Fibroblast of skin of right quadriceps (primary cell): ENCODE measurements at regions not wholly inside any gene's neighbourhood (a gene's known extent, or its start where the extent isn't known, plus 50 kb on each side); places are given as distances from the start of the nearest gene placed in this dataset.
"Not testable (repeated sequence)": the region's sequence is repeated elsewhere in the genome, so short reads cannot be mapped to it uniquely, and the experiment has no call there.

ENCODE experiments used
- DNase-seq: peaks from one replicate; pipeline ENCODE4 v3.0.0-alpha.2; 2013

- DNase-seq, result no peak
Measured at GRCh38 chr5:86095092-86095491, 522.6 kb upstream of the COX7C start.

DNA sequence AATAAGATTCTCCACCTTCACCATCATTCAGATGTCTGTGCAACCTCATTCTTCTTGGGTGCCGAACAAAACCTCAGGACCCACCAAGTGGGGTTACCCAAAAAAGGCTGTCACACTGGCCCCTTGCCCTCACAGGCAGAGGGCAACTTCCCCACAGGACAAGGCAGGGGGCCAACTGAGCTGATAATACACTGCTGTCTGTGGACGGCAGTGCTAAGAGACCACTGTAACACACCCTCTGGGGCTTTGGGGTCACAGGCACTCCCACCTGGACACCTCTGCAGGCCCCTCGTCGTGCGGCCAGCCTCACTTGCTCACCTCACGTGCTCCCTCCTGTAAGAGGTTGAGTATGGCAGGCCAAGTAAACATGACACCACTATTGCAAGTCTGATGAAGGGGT, 515.8 kb upstream of the COX7C start:
- DNase-seq, result no peak

DNA sequence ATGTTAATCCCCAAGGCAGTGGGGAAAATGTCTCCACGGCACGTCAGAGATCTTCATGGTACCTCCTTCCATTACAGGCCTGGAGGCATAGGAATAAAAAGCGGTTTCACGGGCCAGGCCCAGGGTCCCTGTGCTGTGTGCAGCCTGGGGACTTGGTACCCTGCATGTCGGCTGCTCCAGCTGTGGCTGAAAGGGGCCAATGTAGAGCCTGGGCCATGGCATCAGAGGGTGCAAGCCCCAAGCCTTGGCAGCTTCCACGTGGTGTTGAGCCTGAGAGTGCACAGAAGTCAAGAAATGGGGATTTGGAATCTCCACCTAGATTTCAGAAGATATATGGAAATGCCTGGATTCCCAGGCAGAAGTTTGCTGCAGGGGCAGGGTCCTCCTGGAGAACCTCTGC, 508.9 kb upstream of the COX7C start:
- DNase-seq, result no peak

DNA sequence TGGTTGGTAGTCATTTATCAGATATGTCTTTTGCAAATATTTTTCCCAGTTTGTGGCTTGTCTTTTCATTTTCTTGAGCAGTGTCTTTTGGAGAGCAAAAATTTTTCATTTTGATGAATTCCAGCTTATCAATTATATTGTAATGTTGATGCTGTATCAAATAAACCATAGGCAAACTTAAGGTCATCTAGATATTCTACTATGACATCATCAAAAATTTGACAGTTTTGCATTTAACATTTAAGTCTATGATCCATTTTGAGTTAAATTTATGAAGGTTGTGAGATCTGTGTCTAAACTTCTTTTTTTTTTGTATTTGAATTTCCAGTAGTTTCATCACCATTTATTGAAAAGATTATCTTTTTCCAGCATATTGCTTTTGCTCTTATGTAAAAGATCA, 505.5 kb upstream of the COX7C start:
- DNase-seq, result no peak

DNA sequence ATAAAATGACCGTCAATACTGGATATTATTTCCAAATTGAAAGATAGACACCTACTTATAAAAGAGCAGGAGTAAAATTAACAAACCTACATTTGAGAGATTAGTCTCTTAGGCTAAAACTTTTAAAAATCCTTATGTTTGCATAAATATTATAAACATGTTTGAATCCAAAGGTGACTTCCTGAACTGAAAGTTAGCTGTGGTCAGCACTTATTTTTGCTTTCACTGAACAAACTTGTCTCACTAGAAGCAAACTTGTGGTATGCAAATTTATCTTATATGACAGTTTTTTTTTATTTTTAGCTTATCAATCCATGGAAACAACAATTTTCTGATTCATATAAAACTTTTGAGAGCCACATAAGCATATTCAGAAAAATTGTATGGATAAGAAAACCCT, 502.6 kb upstream of the COX7C start:
- no peak for DNase-seq

- DNase-seq, result no peak
Measured at GRCh38 chr5:86118542-86118941, 499.2 kb upstream of the COX7C start.

GRCh38 chr5:86124333-86124732, 493.4 kb upstream of the COX7C start:
- no peak for DNase-seq

GRCh38 chr5:86125731-86126601, 491.8 kb upstream of the COX7C start:
- DNase-seq, result no peak

DNA sequence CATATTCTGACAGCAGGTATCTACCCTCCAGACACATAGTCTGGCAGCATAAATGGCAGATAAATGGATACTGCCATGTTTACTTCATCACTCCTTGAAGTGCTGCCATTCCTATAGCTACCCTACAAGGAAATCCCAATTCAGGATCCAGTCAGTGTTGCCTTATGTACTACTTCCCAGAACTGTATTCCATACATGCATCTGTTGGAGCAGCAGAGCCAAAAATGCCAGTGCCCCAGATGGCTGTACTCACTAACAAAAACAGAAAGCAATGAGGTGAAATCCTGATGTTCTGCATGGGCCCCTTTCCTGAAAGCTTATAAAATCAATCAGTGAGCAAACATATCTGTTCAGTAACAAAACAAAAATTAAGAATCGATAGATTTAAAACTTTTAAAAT, 490.0 kb upstream of the COX7C start:
- no peak for DNase-seq

GRCh38 chr5:86129009-86129408, 488.7 kb upstream of the COX7C start:
- DNase-seq, result no peak

DNA sequence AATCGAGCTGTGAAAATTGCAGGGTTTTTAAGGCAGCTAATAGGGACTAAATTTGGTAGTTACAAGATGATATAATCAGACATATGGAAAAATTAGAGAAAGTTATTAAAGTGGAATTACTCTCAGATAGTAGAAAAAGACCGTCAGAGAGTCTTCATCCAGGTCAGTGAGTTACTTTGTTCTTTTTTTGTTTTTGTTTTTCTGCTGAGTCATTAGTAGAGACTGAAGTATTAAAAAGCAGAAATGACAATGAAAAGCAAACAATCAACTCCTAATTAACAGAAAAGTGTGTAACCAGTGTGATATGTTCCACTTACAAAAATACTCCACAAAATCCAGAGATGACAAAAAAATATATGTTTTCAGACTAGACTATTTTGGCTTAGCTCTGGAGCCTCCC, 480.4 kb upstream of the COX7C start:
- no peak for DNase-seq

GRCh38 chr5:86143837-86144236, 473.9 kb upstream of the COX7C start:
- no peak for DNase-seq

- no peak for DNase-seq
Measured at GRCh38 chr5:86152988-86153560, 464.7 kb upstream of the COX7C start.

- DNase-seq, result no peak
Measured at GRCh38 chr5:86155796-86156195, 461.9 kb upstream of the COX7C start.

DNA sequence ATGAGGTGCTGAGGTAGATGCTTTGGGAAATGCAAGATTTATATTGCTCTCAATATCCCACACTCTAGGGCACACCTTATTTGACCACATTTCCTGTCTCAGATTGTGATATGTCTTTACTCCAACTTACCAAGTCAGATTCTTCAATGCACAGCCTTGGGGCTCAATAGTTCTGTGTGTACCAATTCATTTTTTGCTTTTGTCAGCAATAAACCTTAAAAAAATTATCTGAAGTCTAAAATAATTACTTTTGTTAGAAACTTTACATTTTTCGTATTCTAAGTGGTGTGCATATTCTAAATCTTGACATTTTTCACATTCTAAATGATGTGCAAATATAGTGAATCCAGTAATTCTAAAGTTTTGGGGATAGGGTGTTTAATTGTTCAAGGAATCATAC, 447.5 kb upstream of the COX7C start:
- no peak for DNase-seq

- no peak for DNase-seq
Measured at GRCh38 chr5:86175224-86175623, 442.5 kb upstream of the COX7C start.

DNA sequence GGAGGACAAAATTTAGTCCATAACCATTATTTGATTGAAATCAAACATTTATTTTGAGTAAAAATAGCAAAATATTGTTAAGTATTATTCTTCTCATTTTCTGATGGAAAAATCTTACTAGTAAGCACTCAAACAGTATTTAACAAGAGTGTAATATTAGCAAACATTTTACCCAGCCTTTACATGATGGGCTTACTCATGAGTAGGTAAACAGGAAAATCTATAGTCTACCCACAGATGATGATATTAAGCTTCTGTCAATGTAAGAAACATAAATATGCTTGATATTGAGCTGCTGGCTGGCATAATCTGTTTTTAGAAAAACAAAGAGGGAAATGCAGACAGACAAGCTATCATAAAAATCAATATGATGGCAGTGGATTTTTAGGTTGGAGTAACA, 418.5 kb upstream of the COX7C start:
- DNase-seq, result no peak

DNA sequence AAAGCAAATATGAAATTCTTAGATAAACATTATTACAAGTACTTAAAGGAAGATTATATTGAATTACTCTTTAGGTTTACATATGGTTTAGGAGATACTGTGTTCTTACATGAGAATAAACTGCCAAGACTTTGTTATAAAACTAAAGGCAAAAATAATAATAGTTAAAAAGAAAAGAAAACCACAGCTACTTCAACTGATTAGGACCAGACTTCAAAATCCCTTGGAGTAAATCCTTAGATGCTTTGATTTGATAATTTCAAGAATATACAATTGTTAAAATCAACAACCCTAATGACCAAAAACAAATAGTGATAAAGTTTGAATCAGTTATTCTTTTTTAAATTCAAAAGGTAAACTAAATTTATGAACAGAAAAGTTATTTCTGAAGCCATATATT, 389.6 kb upstream of the COX7C start:
- DNase-seq, result no peak

GRCh38 chr5:86232246-86232645, 385.5 kb upstream of the COX7C start:
- no peak for DNase-seq

DNA sequence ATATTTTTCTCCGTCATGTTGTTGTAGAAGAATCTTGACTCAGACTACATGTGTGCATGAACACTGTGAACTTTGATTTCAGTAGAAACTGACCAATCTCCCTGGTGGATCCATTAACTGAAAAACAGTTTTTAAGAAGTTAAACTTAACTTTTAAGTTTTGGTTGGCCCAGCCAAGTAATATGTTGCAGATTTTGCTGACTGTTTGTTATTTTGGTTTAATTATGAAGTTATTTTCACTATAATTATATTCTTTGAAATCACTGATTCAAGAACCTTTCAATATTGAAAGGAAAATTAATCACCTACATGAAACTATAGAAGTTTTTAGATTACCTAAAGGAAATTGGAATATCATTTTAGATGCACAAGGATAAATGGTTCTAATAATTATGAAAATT, 373.6 kb upstream of the COX7C start:
- DNase-seq, result no peak

DNA sequence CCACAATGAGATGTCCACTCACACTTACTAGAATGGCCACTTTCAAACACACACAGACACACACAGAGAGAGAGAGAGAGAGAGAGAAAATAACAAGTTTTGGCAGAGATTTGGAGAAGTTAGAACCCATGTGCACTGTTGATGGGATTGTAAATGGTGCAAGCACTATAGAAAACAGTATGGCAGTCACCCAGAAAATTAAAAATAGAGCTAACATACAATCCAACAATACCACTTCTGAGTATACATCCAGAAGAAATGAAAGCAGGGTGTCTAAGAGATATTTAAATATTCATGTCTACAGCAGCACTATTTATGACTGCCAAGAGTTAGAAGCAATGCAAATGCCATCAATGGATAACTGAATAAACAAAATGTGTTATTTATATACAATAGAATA, 359.9 kb upstream of the COX7C start:
- DNase-seq, result no peak

- not testable (repeated sequence) for DNase-seq
Measured at GRCh38 chr5:86284400-86285190, 333.1 kb upstream of the COX7C start.

- DNase-seq, result not testable (repeated sequence)
Measured at GRCh38 chr5:86287437-86287836, 330.3 kb upstream of the COX7C start.

DNA sequence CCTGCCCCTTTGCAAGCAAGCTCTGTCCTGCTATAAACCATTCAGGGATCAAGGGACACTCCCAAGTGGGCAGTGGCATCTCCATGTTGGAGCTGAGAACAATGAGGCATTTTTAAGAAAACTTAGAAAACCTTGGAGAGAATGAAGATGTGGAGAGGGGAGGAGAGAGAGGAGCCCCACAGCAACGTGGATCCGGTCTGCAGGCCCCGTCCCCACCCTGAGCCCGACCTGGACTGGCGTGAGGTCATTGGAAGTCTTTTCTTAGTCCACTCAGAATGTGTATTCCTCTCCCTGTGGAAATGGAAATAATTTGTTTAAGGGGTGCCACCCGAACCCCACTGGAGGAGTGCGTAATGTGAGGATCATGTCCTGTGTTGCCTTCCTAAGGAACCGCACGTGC, 328.0 kb upstream of the COX7C start:
- not testable (repeated sequence) for DNase-seq
